Fibroblast of upper back skin (primary cell): ENCODE measurements at regions not wholly inside any gene's neighbourhood (a gene's known extent, or its start where the extent isn't known, plus 50 kb on each side); places are given as distances from the start of the nearest gene placed in this dataset.
"Not testable (repeated sequence)": the region's sequence is repeated elsewhere in the genome, so short reads cannot be mapped to it uniquely, and the experiment has no call there.

Experiments used
- DNase-seq: peaks from one replicate; pipeline ENCODE4 v3.0.0-alpha.2; 2013

DNA sequence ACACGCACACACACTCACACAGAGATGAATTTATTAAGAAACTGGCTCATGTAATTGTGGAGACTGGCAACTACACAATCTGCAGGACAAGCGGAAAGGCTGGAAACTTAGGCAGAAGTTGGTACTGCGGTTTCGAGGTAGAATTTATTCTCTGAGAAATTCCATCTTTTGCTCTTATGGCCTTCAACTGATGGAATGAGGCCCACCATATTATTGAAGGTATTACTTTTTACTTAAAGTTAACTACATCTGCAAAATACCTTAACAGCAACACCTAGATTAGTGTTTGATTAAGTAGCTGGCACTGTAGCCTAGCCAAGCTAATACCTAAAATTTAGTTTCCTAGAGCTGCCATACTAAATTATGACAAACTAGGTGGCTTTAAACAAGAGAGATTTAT, 384.0 kb upstream of the UBE2E3 start:
- no peak for DNase-seq

- no peak for DNase-seq
Measured at GRCh38 chr2:180591947-180592346, 388.5 kb upstream of the UBE2E3 start.

DNA sequence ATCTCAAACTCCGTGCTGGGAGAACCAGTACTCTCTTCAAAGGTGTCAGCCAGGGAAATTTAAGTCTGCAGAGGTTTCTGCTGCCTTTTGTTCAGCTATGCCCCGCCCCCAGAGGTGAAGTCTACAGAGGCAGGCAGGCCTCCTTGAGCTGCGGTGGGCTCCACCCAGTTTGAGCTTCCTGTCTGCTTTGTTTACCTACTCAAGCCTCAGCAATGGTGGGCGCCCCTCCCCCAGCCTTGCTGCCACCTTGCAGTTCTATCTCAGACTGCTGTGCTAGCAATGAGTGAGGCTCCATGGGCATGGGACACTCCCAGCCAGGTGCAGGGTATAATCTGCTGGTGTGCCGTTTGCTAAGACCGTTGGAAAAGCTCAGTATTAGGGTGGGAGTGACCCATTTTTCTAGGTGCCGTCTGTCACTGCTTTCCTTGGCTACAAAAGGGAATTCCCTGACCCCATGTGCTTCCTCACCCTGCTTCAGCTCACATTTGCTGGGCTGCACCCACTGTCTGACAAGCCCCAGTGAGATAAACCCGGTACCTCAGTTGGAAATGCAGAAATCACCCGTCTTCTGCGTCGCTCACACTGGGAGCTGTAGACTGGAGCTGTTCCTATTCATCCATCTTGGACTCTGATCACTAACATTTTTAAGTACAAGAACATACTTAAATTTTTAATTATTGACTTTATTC, 389.2 kb upstream of the UBE2E3 start:
- not testable (repeated sequence) for DNase-seq

- DNase-seq, result no peak
Measured at GRCh38 chr2:180583441-180584140, 396.8 kb upstream of the UBE2E3 start.

- no peak for DNase-seq
Measured at GRCh38 chr2:180579388-180579787, 401.0 kb upstream of the UBE2E3 start.

GRCh38 chr2:180578441-180578840, 402.0 kb upstream of the UBE2E3 start:
- no peak for DNase-seq

GRCh38 chr2:180577567-180577966, 402.8 kb upstream of the UBE2E3 start:
- no peak for DNase-seq

DNA sequence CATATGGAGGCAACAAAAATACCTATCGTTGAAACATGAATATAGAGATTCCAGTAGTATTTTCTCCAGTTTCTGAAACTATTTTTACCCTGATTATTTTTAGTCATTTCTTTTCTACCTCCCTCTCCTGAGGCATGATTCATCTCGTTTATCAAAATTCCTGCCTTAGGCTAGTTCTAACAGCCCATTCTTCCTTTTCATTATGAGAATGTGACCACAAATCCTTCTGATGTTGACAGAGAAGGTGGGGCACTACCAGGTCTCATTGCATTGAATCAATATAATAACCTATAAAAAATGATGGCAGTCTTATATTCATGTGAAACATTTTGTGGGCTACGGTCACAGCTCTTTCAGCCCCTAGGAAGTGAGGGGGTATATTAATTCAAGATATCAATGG, 406.5 kb upstream of the UBE2E3 start:
- peak; percentile 44 for DNase-seq

DNA sequence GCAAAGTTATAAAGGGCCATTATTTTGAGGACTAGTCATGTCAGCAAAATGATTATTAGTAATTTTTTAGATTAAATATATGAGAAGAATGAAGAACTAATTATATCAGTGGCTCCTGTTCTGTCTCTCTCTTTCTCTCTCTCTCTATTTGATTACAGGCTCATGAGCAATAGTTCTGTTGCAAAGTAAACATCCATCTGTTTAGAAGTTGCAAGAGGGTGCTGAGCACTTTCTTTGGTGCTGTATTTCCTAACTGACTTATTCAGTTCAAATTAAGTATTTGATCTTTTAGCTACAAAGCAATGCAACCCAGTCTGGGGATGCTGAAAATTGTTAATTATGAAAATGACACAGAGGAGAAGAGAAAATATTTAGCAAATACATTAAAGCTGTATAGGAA, 408.1 kb upstream of the UBE2E3 start:
- no peak for DNase-seq

DNA sequence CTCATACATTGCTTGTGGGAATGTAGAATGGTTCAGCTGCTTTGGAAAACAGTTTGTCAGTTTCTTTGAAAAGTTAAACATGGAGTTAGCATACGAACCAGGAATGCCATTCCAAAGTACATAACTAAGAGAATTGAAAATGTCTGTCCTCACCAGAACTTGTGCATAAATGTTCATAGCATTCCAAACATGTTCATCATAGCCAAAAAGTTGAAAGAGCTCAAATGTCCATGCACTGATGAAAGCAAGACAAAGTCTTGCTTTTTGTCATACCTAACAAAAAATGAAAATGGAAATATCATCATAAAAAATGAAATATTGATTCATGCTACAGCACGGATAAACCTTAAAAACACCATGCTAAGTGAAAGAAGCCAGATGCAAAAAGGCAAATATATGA, 408.8 kb upstream of the UBE2E3 start:
- DNase-seq, result peak; percentile 89

GRCh38 chr2:180570864-180571263, 409.5 kb upstream of the UBE2E3 start:
- DNase-seq, result peak; percentile 40

GRCh38 chr2:180564051-180564450, 416.4 kb upstream of the UBE2E3 start:
- DNase-seq, result no peak

DNA sequence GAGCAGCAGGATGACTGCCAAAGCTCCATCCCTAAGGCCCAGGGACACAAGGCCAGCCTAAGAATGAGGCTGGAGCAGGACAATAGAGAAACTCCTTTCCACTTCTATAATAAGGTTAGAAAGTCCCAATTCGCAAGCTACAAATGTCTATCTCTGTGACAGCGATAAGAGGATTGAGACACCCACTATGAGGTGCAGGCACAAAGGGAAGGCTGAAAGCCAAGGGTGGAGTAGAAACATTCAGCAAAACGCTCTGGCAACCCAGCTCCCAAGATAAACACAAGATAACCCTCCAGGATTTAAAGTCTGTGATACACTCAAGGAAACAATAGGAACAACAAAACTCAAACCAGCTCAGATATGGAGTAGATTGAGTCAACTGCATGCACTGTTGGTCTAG, 418.0 kb upstream of the UBE2E3 start:
- DNase-seq, result no peak

DNA sequence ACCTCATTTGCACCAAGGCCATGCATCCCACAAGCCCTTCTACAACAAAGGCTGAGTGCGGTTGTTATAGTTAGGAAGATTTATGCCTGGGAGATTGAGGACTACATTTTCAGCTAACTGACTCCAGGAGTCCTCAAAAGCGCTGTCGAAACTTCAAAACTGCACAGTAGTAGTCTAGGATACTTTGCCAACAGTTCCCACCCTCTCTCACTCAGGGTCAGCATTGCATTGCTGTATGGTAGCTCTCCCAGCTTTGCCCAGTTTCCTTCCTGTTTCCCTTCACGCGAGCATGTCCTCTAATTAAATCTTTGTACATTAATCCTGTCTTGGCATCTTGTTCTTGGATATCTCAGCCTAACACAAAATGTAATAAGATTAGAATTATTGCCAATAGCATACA, 420.6 kb upstream of the UBE2E3 start:
- DNase-seq, result peak; percentile 13

- no peak for DNase-seq
Measured at GRCh38 chr2:180559038-180559437, 421.4 kb upstream of the UBE2E3 start.

DNA sequence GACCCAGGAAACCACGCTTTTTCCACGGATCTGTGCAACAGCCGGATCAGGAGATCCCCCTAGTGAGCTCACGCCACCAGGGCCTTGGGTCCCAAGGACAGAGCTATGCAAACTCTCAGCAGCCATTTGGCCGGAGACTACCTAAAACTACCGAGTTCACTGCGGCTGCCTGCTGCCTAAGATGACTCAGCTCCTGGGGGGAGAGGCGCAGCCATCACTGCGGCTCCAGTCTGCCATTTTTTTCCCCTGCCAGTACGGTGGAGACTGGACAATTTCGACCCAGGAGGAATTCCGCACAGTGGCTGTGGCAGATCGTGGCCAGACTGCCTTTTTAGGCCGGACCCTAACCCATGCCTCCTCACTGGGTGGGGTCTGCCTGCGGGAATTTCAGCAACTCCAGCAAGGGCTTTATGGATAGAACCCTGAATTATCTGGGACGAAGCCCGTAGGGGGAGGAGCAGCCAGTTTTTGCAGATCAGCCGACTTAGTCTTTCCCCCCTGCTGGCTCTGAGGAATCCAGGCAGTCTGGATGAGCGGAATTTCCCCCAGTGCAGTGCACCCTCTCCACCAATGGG, 424.9 kb upstream of the UBE2E3 start:
- DNase-seq, result no peak

DNA sequence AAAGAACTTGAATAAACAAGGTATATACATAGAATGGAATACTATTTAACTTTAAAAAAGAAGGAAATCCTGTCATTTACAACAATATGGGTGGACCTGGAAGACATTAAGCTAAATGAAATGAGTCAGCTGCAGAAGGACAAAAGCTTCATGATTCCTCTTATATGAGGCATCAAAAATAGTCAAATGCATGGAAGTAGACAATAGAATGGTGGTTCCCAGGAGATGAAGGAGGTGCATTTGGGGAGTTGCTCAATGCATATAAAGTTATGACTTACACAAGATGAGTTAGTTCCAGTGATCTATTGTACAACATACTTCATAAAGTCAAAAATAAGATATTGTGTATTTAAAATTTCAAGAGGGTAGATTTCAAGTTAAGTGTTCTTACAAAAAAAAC, 426.1 kb upstream of the UBE2E3 start:
- DNase-seq, result no peak

- DNase-seq, result no peak
Measured at GRCh38 chr2:180553094-180553715, 427.2 kb upstream of the UBE2E3 start.

DNA sequence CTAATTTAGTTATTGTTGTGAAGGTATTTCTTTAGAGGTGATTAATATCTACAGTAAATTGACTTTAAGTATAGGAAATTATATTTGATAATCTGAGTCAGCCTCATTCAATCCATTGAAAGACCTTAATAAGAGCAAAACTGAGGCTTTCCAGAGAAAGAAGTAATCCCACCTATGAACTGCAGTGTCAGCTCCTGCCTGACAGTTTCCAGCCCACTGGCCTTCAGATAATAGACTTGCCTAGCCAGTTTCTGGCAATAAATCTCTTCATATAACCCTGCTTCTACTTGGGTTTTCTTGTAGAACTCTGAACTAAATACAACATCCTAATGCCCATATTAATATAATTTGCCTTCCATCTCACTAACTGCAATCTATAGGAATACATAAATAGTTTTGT, 437.9 kb upstream of the UBE2E3 start:
- no peak for DNase-seq

GRCh38 chr2:180540761-180541160, 439.6 kb upstream of the UBE2E3 start:
- DNase-seq, result no peak

- DNase-seq, result no peak
Measured at GRCh38 chr2:180539541-180539940, 440.9 kb upstream of the UBE2E3 start.

DNA sequence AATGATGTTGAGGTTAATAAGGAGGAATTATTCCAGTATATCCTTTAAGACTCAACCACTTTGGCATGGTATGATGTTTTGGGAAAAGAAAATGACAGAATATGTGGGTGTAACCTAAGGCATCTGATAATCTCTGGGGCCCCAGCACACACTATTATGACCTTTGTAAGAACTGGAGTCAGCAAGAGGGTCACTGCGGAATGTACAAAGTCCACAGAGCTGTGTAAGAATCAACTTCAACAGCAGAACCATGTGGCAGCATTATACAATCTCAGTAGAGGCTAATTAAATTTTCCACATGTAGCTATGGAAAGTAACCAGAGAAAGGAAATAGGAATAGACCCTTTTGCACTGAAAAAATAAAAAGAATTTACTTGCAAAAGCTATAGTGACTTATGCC, 445.1 kb upstream of the UBE2E3 start:
- DNase-seq, result no peak

GRCh38 chr2:180531787-180532186, 448.6 kb upstream of the UBE2E3 start:
- not testable (repeated sequence) for DNase-seq

- no peak for DNase-seq
Measured at GRCh38 chr2:180524499-180524898, 455.9 kb upstream of the UBE2E3 start.
